Fibroblast of upper back skin (primary cell): ENCODE measurements at regions not wholly inside any gene's neighbourhood (a gene's known extent, or its start where the extent isn't known, plus 50 kb on each side); places are given as distances from the start of the nearest gene placed in this dataset.

Source experiments
- DNase-seq: peaks from one replicate; pipeline ENCODE4 v3.0.0-alpha.2; 2013

GRCh38 chr11:115674176-115674936 lies 170.1 kb upstream of the CADM1 start:
- DNase-seq, result peak; percentile 89

GRCh38 chr11:115673720-115674119 lies 169.5 kb upstream of the CADM1 start:
- DNase-seq, result no peak

DNA sequence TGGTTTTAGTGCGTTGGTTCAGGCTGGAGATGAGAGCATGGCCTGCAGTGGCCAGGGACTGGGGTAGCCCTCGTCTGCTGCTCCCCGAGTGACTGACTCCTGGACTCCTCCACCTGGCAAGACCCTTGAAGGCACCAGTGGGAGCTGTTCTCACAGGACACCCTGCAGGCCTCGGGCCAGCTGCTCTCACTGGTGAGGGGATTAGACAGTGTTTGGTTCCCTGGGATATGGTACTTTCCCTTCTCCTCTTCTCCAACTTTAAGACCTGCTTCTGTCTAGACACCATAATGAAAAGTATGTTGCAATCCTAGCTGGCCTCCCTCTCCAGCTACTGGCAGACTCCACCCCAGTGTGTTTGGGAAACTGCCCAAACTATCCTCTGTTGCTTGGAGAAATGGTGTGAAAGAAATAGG lies 168.8 kb upstream of the CADM1 start:
- peak; percentile 82 for DNase-seq

DNA sequence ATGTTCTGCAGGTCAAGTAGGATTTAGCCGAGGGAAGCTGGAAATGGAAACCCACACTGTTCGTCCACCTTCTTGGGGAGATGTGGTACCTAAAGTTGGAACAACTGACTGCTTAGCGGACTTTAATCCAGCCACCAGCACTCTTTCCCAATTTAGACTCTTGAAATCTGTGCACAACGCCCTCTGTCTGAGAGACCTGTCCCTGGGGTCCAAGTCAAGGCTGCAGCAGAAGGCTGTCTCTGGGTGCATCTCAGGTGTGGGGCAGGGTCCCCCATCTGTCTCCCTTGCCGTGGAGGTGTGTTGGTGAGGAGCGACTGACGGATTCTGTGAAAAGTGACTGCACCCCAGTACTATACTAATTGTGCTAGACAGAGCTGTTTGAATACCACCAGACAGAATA lies 168.2 kb upstream of the CADM1 start:
- DNase-seq, result no peak

- no peak for DNase-seq
Measured at GRCh38 chr11:115670538-115671205, 166.5 kb upstream of the CADM1 start.

- DNase-seq, result no peak
Measured at GRCh38 chr11:115665958-115666357, 161.7 kb upstream of the CADM1 start.

DNA sequence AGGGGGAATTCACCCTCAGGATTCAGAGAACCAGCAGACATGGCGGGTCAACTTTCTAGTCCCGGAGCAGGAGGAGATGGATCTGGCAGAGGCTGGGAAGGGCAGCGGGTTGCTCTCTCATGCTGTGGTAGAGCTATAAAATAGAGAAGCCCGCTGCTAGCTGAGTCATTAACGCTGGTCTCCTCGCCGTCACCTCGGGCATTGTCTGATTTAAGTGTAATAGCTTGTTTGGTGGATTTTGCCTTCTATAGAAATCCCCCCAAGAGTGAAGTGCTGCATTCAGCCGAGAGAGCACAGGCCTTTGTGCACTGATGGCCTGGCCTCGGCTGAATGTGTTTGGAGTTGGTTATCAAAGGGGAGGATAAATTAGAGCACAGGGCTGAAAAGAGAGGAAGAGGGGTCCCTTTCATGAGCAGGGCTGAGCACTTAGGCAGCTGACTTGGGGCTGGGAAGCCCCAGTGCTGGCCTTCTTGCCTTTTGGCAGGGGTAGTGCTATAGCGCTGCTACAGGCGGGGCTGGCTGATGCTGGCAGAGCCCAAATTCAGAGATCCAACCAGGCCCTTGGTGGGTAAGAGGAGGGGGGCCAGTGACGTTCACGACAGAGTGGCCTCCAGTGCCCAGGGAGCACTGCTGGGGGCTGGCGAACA lies 161.1 kb upstream of the CADM1 start:
- no peak for DNase-seq

DNA sequence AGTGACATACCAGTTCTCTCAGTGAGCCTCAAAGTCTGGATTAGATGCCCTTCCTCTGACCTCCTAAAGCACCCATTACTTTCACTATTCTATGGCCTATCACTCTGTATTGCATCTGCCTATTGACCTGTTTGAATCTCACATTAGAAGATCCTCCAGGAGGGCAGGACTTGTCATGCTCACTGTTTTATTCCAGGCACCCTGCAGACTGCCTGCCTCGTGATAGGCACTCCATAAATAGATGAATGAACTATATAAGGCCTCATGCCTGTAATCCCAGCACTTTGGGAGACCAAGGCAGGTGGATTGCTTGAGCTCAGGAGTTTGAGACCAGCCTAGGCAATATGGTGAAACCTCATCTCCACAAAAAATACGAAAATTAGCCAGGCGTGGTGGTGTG lies 160.1 kb upstream of the CADM1 start:
- DNase-seq, result no peak

DNA sequence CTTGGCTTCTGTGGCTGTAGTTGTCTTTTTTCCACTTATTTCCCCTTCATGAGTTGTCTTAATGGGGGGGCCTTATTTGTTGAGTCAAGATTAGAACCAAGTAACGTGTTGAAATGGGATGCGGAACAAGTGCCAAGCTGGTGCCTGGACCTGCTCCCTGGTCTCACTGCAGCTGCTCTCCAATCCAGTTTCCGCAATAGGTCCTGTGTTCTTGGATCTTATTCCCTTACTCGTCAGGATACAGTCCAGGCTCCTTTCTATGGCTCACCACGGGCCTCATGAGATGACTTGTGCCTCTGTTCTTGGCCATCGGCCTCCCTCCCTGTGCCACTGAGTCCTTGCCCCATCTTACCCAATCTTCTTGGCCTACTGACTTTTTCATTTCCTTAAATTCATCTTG lies 159.6 kb upstream of the CADM1 start:
- no peak for DNase-seq

DNA sequence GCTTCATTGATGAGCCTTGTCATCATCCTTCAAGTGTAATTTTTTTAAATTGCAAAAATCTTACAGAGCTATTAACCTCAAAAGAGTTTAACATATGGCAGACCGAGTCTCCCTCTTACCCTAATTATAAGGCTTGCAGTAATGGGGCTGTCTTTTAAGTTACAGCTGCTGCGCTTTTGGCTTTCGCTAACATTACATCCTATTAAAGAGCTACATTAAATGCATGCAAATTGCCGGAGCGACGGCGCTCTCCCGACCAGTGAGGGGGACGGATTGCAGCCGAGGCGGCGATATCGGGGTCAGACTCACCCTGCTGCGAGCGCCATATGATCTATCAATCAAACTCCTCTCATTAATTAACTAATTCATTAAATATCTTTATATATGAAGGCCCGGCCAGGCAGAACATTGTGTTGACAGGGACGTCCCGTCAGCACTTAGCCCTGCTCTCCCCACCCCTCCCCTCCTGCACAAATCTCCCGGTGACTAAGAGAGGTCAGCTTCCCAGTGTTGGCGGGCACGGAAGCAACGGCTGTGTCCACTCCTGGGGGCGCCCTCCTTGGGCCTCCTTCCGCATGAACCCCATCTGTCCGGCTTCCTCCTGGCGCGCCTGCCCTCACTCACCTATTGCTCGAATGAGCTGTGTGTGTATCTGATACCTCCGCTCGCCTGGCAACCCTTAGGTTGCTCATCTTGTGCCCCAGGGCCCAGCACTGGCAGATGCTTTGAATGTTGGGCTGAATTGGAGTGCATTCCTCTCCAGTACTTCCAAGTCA lies 156.0 kb upstream of the CADM1 start:
- no peak for DNase-seq

GRCh38 chr11:115659061-115659963 lies 155.1 kb upstream of the CADM1 start:
- peak; percentile 53 for DNase-seq

- DNase-seq, result peak; percentile 45
Measured at GRCh38 chr11:115657586-115657985, 153.4 kb upstream of the CADM1 start.

- DNase-seq, result no peak
Measured at GRCh38 chr11:115656669-115657068, 152.5 kb upstream of the CADM1 start.

DNA sequence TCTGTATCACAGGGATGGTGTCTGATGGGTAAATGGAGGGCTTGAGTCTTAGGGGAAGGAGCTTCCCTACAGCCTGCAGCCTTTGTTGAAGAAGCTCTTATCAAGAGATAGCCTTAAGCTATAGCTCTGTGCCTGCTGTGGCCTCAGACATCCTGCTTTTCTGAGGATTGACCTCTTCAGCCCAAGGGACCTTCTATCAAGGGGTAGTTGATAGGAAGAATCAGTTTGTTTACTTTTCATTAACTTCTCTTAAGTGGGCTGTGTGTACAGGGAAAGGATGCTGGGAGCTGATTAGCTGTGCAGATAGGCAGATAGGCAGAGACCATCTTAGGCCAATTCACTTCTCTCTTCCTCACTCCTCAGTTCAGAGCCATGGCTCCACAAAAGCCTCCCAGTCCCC lies 151.8 kb upstream of the CADM1 start:
- DNase-seq, result no peak

DNA sequence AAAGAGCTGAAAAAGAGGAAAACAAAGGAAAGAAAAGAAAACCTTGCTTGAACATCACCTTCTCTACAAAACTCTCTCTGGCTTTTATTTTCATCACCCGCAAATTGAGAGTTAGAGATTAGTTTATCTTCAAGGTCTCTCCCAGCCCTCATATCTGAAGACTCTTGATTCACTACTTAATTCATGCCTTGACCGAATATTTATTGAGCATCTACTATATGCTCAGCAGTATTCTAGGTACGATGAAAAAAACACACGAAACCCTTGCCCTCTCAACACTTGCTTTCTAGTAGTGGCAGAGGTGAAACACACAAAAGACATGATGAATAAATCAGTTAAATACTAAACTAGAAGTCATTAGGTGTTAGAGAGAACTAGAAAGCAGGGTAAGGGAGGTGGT lies 150.6 kb upstream of the CADM1 start:
- DNase-seq, result no peak

DNA sequence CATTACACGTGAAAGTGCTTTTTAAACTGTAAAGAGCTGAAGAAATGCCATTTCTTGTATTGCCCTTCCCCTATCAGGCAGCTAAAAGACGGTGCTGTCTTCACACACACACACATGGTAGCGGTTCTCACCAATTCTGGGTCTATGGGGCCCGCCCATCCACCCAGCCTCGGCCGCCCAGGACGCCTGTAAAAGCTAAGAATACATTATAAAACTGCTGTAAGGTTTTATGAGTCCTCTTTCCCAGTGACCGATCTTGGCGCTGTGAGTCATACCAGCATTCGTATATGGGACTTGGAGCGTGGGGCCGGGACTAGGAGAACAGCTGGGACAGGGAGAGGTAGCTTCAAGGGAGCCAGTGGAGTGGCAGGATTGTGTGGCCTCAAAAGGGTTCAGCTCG lies 149.7 kb upstream of the CADM1 start:
- DNase-seq, result no peak

- DNase-seq, result no peak
Measured at GRCh38 chr11:115653076-115653475, 148.9 kb upstream of the CADM1 start.

GRCh38 chr11:115652496-115652895 lies 148.3 kb upstream of the CADM1 start:
- no peak for DNase-seq

- no peak for DNase-seq
Measured at GRCh38 chr11:115652094-115652493, 147.9 kb upstream of the CADM1 start.

DNA sequence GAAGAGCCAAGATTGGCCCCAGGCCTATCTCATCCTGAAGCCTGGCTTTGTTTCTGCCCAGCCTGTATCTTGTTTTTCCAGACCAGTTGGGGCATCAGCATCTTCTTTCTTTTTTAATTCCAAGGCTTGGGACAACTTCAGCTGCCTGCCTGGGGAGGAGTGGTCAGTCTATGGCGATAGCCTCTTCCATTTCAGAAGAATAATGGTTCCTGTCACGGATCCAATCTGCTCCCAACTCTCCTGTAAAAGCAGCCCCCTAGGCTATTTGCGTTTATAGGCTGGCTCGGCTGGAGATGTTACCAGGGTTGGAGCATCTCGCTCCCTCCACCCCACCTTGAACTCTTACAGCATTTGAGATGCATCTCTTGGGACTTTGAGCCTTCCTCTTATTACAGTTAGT lies 145.2 kb upstream of the CADM1 start:
- no peak for DNase-seq

DNA sequence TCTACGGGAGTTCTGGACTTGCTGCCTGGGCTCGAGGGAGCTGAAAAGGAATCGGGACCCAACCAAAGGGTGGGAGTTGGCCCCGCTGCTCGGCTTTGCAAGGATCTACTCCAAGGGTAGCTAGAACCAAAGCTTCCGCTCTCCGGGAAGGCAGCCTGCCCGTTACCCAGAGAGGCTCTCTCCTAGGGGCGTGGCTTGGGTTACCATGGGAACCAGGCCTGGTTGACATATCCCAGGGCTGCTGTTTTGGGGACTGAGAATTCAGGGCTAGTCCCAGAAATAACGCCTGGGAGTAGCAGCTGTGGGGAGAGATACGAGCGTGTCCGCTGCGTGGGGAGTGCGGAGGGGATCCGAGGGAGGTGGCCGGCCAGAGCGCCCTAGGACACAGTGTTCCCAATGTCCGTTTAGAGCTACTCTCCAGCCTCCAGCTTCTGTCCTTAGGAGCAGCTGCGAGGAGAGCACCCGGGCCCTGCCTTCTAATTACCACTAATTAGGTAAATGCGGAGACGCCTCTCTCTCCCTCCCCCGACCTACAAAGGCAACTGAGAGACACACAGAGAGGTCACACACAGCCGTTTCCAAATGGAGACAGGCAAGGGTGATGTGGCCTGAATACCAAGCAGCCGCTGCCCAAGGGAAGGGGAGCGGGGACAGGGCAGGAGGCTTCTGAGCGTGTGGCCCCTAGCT lies 141.6 kb upstream of the CADM1 start:
- DNase-seq, result no peak

DNA sequence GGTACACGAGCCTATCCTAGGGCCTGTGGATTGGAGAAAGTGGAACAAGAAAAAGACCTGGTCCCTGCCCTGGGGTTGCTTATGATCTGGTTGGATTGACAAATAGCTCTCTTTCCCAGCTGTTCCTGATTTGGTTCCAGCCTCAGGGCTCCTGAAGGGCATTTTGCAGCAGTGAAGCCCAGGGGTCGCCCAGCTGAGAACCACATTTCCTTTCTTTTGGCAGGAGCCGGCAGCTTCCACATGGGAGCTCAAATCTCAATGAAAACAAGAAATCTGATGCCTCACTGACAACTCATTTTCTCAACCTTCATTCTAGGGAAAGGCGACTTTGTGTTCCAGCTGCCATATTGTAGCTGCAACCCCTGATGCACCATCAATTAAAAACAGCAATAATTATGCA lies 140.6 kb upstream of the CADM1 start:
- DNase-seq, result peak; percentile 62
